Amniotic epithelial cell (primary cell): ENCODE measurements at regions not wholly inside any gene's neighbourhood (a gene's known extent, or its start where the extent isn't known, plus 50 kb on each side); places are given as distances from the start of the nearest gene placed in this dataset.
"Not testable (repeated sequence)": the region's sequence is repeated elsewhere in the genome, so short reads cannot be mapped to it uniquely, and the experiment has no call there.

Experiments
- DNase-seq: peaks from one replicate; pipeline ENCODE4 v3.0.0-alpha.2; 2010; ENCODE audit warnings: low read depth

GRCh38 chr9:19873188-19873587, 84.4 kb upstream of the SLC24A2 start:
- not testable (repeated sequence) for DNase-seq

DNA sequence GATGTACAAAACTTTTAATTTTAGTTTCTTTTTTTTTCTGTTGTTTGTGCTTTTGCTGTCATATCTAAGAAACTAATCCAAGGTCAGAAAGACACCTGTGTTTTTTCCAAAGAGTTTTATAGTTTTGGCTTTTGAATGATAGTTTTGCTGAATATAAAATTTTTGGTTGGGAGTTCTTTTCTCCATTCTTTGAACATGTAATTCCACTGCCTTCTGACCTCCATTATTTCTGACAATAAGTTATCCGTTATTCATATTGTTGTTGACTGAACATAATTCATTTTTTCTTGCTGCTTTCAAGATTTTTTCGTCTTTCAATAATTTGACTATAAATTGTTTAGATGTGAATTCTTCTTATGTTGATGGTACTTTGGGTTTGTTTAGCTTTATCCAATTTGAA, 82.2 kb upstream of the SLC24A2 start:
- no peak for DNase-seq

GRCh38 chr9:19840953-19841352, 52.1 kb upstream of the SLC24A2 start:
- DNase-seq, result no peak
